Lower leg skin (tissue), 3 donors: ENCODE measurements at regions not wholly inside any gene's neighbourhood (a gene's known extent, or its start where the extent isn't known, plus 50 kb on each side); places are given as distances from the start of the nearest gene placed in this dataset.

Experiments used
- POLR2A ChIP-seq, 2 donors: fragments of 450-650 bp; IDR thresholded peaks; one replicate each; pipeline ENCODE4 v1.6.1; 2016 to 2017; ENCODE audit warnings: antibody characterized with exemption in 2 of 2, mild to moderate bottlenecking in 1 of 2, moderate library complexity in 1 of 2
- TF ChIP-seq, protein P1 (sequence below), 3 donors: fragments of 450-650 bp; IDR thresholded peaks; one replicate each; pipeline ENCODE4 v1.5.1; 2016; ENCODE audit warnings: antibody characterized with exemption in 3 of 3, mild to moderate bottlenecking in 3 of 3, moderate library complexity in 2 of 3

GRCh38 chr21:33988237-33989017, 72.8 kb upstream of the ATP5PO start:
- no peak for TF ChIP-seq POLR2A (IDR thresholded peaks at IDR 0.05)
- TF ChIP-seq, protein P1, sequence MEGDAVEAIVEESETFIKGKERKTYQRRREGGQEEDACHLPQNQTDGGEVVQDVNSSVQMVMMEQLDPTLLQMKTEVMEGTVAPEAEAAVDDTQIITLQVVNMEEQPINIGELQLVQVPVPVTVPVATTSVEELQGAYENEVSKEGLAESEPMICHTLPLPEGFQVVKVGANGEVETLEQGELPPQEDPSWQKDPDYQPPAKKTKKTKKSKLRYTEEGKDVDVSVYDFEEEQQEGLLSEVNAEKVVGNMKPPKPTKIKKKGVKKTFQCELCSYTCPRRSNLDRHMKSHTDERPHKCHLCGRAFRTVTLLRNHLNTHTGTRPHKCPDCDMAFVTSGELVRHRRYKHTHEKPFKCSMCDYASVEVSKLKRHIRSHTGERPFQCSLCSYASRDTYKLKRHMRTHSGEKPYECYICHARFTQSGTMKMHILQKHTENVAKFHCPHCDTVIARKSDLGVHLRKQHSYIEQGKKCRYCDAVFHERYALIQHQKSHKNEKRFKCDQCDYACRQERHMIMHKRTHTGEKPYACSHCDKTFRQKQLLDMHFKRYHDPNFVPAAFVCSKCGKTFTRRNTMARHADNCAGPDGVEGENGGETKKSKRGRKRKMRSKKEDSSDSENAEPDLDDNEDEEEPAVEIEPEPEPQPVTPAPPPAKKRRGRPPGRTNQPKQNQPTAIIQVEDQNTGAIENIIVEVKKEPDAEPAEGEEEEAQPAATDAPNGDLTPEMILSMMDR (IDR thresholded peaks at IDR 0.05), result no peak
